Endothelial cell of umbilical vein (primary cell): ENCODE measurements at regions not wholly inside any gene's neighbourhood (a gene's known extent, or its start where the extent isn't known, plus 50 kb on each side); places are given as distances from the start of the nearest gene placed in this dataset.

Source experiments
- BruUV-seq: library from RNA; stranded (reverse); fragments of 400-500 nt; replicated peaks from 2 replicates; lab custom pipeline; 2021; lab: Mats Ljungman, UMichigan
- CTCF ChIA-PET: fragments of 300-600, 350-600 bp; sonication (Branson Sonifier 250); formaldehyde crosslinking; loops from one replicate; lab custom pipeline; 2021; ENCODE audit warnings: antibody characterized with exemption, inconsistent platforms; lab: Charles Lee
- POLR2A ChIA-PET: fragments of 300-600, 350-600 bp; sonication (Branson Sonifier 250); formaldehyde crosslinking; loops from one replicate; lab custom pipeline; 2021; ENCODE audit warnings: antibody characterized with exemption, inconsistent platforms; lab: Charles Lee
- DNase-seq: peaks from one replicate; pipeline ENCODE4 v3.0.0-alpha.2; 2011; ENCODE audit warnings: low read depth, low spot score
- FAIRE-seq: peaks from 2 replicates; lab custom pipeline; 2011; peaks lifted over from hg19 to GRCh38; lab: Jason Lieb, UNC
- H2AFZ ChIP-seq: 2 replicates; pipeline ENCODE4 v1.6.0; 2012; ENCODE audit warnings: low read depth, low read length, control low read depth, inconsistent platforms
- H3K27ac ChIP-seq: 2 replicates; pipeline ENCODE4 v1.5.1; 2011; ENCODE audit warnings: low read depth, mild to moderate bottlenecking, control low read depth, low read length, moderate library complexity; ENCODE audit not compliant: insufficient read depth
- H3K27me3 ChIP-seq, 2 experiments: 2 replicates each; pipeline versions ENCODE4 v1.6.0 to v1.6.1; 2011; ENCODE audit warnings: low read length in 2 of 2, mixed read lengths in 1 of 2; ENCODE audit not compliant: control insufficient read depth in 2 of 2, insufficient read depth in 2 of 2
- H3K36me3 ChIP-seq, 2 experiments: 2 replicates in 1 of 2; 3 replicates in 1 of 2; pipeline ENCODE4 v1.5.1; 2011; ENCODE audit warnings: low read length in 2 of 2, mild to moderate bottlenecking in 1 of 2, moderate library complexity in 1 of 2; ENCODE audit not compliant: control insufficient read depth in 2 of 2, insufficient read depth in 2 of 2; ENCODE audit errors: extremely low read depth in 1 of 2
- H3K4me1 ChIP-seq: 3 replicates; pipeline ENCODE4 v1.5.1; 2011; ENCODE audit warnings: mild to moderate bottlenecking, low read length; ENCODE audit not compliant: control insufficient read depth, insufficient read depth; ENCODE audit errors: extremely low read depth
- H3K4me2 ChIP-seq: 2 replicates; pipeline ENCODE4 v1.6.1; 2011; ENCODE audit warnings: low read length, control low read depth, mixed read lengths; ENCODE audit not compliant: insufficient read depth
- H3K4me3 ChIP-seq, 3 experiments: fragments of 200-600 bp in 1 of 3; sonication (generic), shearing (Covaris generic) in 1 of 3; replicated peaks in 1 of 3; 2 replicates each; pipeline ENCODE4 v1.5.1; 2011 to 2016; ENCODE audit warnings: control low read depth in 3 of 3, low read length in 3 of 3, mild to moderate bottlenecking in 2 of 3, inconsistent platforms in 1 of 3, low read depth in 1 of 3, moderate library complexity in 1 of 3; ENCODE audit not compliant: insufficient read depth in 1 of 3
- H3K79me2 ChIP-seq: 2 replicates; pipeline ENCODE4 v1.6.0; 2012; ENCODE audit warnings: low read length, inconsistent platforms; ENCODE audit not compliant: control insufficient read depth, insufficient read depth
- H3K9ac ChIP-seq: replicated peaks from 2 replicates; pipeline ENCODE3; 2011; ENCODE audit warnings: low read length, control low read depth; ENCODE audit not compliant: insufficient read depth; ENCODE audit errors: extremely low read depth
- H3K9me1 ChIP-seq: replicated peaks from 3 replicates; pipeline ENCODE4 v1.6.0; 2011; ENCODE audit warnings: mild to moderate bottlenecking, low read length; ENCODE audit not compliant: control insufficient read depth, insufficient read depth; ENCODE audit errors: extremely low read depth
- H3K9me3 ChIP-seq: replicated peaks from 2 replicates; pipeline ENCODE4 v1.5.1; 2012; ENCODE audit warnings: low read length, inconsistent platforms; ENCODE audit not compliant: control insufficient read depth, insufficient read depth
- H4K20me1 ChIP-seq: replicated peaks from 2 replicates; pipeline ENCODE3; 2011; ENCODE audit warnings: mild to moderate bottlenecking, low read length; ENCODE audit not compliant: control insufficient read depth, insufficient read depth; ENCODE audit errors: extremely low read depth
- EZH2 ChIP-seq: IDR thresholded peaks from 2 replicates; pipeline ENCODE4 v1.6.1; 2012; ENCODE audit warnings: borderline replicate concordance, low read depth, mild to moderate bottlenecking, moderate library complexity, low read length, inconsistent platforms; ENCODE audit not compliant: severe bottlenecking
- FOS ChIP-seq: IDR thresholded peaks from 2 replicates; pipeline ENCODE4 v1.6.1; 2011; ENCODE audit warnings: mild to moderate bottlenecking, low read length, moderate library complexity, borderline replicate concordance; ENCODE audit not compliant: insufficient read depth
- GATA2 ChIP-seq: IDR thresholded peaks from 2 replicates; pipeline ENCODE4 v1.7.0; 2011; ENCODE audit warnings: low read depth, mild to moderate bottlenecking, moderate library complexity, mixed read lengths, low read length; ENCODE audit not compliant: insufficient read length, insufficient read depth
- JUN ChIP-seq: IDR thresholded peaks from 2 replicates; pipeline ENCODE4 v1.6.1; 2011; ENCODE audit warnings: borderline replicate concordance, low read depth; ENCODE audit not compliant: insufficient read length, insufficient read depth
- MAX ChIP-seq: IDR thresholded peaks from 2 replicates; pipeline ENCODE4 v1.6.1; 2011; ENCODE audit not compliant: insufficient read depth, insufficient read length
- MYC ChIP-seq: IDR thresholded peaks from one replicate; pipeline ENCODE4 v1.6.1; 2011; ENCODE audit warnings: mild to moderate bottlenecking, low read depth, low read length
- POLR2A ChIP-seq: IDR thresholded peaks from 2 replicates; pipeline ENCODE4 v1.6.1; 2012; ENCODE audit warnings: low read depth, mild to moderate bottlenecking, control low read depth, low read length
- POLR2AphosphoS5 ChIP-seq: IDR thresholded peaks from 2 replicates; pipeline ENCODE4 v1.6.1; 2012; ENCODE audit warnings: low read depth, mild to moderate bottlenecking, control low read depth, low read length, moderate library complexity; ENCODE audit not compliant: insufficient read depth
- dilution Hi-C: fragments of 300-500 bp; cut with MboI; formaldehyde crosslinking; loops from one replicate; pipeline ENCODE4 v1.15.0; 2019; ENCODE audit warnings: low sequenced_read_pairs; ENCODE audit not compliant: extremely low pct_ligation_motif_present
- intact Hi-C: fragments of 100-400 bp; cut with micrococcal nuclease; formaldehyde crosslinking; loops from one replicate; pipeline ENCODE4 v1.10.0; 2022
- TF ChIP-seq, protein P1 (sequence below), 2 donors: IDR thresholded peaks; 1 replicate in 1 of 2; 2 replicates in 1 of 2; pipeline ENCODE4 v1.5.1; 2011; ENCODE audit warnings: low read length in 2 of 2, mild to moderate bottlenecking in 2 of 2, moderate library complexity in 2 of 2, control low read depth in 1 of 2, inconsistent platforms in 1 of 2, low read depth in 1 of 2; ENCODE audit not compliant: insufficient read depth in 1 of 2; ENCODE audit errors: extremely low read depth in 1 of 2

DNA sequence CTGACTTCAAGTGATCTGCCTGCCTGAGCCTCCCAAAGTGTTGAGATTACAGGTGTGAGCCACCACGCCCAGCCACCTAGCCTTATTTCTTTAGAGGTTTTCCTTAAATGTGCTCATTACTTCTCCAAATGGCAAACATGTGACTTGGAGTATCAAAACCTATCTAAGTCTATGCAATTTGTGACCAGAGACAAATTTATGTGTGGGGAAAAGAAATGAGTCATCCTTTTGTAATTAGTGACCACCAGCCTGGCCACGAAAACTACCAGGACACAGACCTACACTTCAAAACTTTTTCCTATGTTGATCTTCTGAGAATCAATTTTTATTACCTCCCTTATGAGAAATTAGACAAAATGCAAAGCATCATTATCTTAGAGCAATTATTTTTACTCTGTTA is 64.6 kb upstream of the OGFRL1 start:
- CTCF ChIA-PET: interaction anchor here (1.6 kb wide), 1 partner anchor 34 kb away, joined by 3 read pairs; no protein-coding TSS in a partner anchor
- TF ChIP-seq GATA2 (no peak), POLR2A (no peak), MYC (no peak), EZH2 (no peak), POLR2AphosphoS5 (no peak), JUN (no peak), MAX (no peak), FOS (no peak)
- TF ChIP-seq, protein P1, sequence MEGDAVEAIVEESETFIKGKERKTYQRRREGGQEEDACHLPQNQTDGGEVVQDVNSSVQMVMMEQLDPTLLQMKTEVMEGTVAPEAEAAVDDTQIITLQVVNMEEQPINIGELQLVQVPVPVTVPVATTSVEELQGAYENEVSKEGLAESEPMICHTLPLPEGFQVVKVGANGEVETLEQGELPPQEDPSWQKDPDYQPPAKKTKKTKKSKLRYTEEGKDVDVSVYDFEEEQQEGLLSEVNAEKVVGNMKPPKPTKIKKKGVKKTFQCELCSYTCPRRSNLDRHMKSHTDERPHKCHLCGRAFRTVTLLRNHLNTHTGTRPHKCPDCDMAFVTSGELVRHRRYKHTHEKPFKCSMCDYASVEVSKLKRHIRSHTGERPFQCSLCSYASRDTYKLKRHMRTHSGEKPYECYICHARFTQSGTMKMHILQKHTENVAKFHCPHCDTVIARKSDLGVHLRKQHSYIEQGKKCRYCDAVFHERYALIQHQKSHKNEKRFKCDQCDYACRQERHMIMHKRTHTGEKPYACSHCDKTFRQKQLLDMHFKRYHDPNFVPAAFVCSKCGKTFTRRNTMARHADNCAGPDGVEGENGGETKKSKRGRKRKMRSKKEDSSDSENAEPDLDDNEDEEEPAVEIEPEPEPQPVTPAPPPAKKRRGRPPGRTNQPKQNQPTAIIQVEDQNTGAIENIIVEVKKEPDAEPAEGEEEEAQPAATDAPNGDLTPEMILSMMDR (IDR thresholded peaks at IDR 0.05; ENCODE audit: extremely low read depth in 1 of 2, insufficient read depth in 1 of 2, low read depth in 1 of 2, low read length in 2 of 2): no peak
- dilution Hi-C loops: no loop called here

More for the DNA sequence above, 64.6 kb upstream of the OGFRL1 start:
- POLR2A ChIA-PET: no interaction called here
- Histone ChIP-seq H3K79me2 (no peaks in the 10 kb centered on the region), H3K9me1 (no peaks in the 10 kb centered on the region), H3K9me3 (no peaks in the 10 kb centered on the region), H3K9ac (no peak overlapping the region), H3K4me1 (peaks cover 16% of the 10 kb centered on the region), H3K36me3 (no peaks in the 10 kb centered on the region), H2AFZ (no peak overlapping the region), H3K27ac (no peak overlapping the region), H4K20me1 (no peaks in the 10 kb centered on the region), H3K4me2 (no peak overlapping the region), H3K27me3 (no peaks in the 10 kb centered on the region), H3K4me3 (no peak overlapping the region)
- no TSS peak for BruUV-seq
- intact Hi-C loops: no loop called here
- DNase-seq (no peak), FAIRE-seq (no peak)
